GM19023 (cell line): ENCODE measurements at regions not wholly inside any gene's neighbourhood (a gene's known extent, or its start where the extent isn't known, plus 50 kb on each side); places are given as distances from the start of the nearest gene placed in this dataset.

Experiments used
- ATAC-seq: cut with Tn5 transposase; IDR thresholded peaks from one replicate; pipeline ENCODE4 v1.9.1; 2021; ENCODE audit warnings: mild to moderate bottlenecking, moderate library complexity; ENCODE audit not compliant: unreplicated experiment

GRCh38 chr21:22993822-22994574 is 1995.8 kb downstream of the NCAM2 start:
- no peak for ATAC-seq

DNA sequence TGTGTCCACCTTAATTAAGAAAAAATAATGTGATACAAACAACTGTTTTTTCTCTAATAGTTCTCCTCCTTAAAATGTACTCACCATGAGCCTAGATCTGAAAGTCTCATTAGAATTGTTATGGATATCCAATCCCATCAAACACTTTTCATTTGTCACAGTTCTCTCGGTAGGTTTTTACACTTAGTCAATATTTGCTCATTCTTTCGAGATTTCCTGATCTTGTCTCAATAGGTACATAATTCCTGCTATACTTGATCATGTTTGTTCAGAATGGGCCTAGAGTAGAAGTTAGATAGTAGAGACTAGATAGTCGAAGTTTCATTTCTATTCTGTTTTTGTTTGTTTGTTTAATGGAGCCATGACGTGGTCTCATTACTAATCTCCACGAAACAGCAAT is 2005.7 kb downstream of the NCAM2 start:
- ATAC-seq, result no peak

DNA sequence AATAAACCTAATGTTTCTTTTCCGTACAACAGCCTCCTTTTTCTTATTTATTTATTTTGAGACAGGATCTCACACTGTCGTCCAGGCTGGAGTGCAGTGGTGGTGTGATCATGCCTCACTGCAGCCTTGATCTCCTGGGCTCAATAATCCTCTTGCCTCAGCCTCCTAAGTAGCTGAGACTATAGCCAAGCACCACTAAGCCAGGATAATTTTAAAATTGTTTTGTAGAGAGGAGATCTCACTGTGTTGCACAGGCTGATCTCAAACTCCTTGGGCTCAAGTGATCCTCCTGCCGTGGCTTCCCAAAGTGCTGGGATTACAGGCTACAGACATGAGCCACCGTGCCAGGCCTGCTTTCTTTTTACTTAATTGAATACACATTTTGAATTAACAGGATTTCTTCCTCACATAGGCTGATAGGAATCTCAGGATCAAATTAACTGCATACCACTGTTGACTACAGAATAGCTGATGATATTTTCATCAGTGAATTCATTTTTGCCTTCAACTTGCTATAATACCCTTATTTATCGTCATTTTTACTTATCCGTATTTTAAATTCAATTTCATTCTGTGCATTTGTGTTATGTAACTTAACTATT is 2010.5 kb downstream of the NCAM2 start:
- no peak for ATAC-seq

DNA sequence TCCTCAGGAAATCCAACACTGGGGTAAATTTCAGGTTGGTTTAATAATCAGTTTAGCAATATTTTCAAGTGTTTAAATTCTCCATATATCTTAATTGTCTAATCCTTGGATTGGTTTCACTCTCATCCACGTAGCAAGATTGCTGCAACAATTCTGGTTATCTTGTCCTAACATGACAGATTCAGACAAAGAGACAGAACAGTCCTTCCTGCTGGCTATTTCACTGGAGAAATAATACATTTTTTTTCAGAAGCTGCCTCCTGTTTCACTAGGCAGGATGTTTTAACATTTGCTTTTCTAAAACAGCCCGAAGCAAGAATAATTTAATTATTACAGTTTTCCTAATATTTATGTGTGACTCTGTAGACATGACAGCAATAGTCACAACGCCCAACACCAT is 2011.2 kb downstream of the NCAM2 start:
- ATAC-seq, result no peak

- no peak for ATAC-seq
Observed at GRCh38 chr21:23014021-23014420, 2015.8 kb downstream of the NCAM2 start.

GRCh38 chr21:23016617-23017016 is 2018.4 kb downstream of the NCAM2 start:
- no peak for ATAC-seq

- ATAC-seq, result no peak
Observed at GRCh38 chr21:23017989-23018388, 2019.8 kb downstream of the NCAM2 start.

- no peak for ATAC-seq
Observed at GRCh38 chr21:23020969-23021368, 2022.8 kb downstream of the NCAM2 start.

GRCh38 chr21:23021481-23021880 is 2023.3 kb downstream of the NCAM2 start:
- ATAC-seq, result no peak

DNA sequence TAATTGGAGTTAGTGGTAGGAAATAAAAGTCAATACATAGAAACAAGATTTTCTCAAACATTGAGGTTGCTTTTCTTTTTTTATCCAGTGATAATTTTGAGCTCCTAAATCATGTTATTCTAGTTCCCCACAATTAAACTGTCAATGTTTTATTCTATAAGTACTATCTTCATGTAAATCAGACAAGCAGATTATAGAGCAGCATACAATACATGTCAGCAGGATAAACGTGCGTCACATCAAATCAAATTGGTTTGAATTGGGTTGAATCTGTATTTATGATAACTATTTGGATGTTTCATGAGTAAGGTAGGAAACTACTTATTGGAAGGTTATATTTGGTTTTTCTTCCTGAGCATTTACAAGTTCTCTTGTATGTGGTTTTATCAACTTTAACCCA is 2028.7 kb downstream of the NCAM2 start:
- ATAC-seq, result no peak

DNA sequence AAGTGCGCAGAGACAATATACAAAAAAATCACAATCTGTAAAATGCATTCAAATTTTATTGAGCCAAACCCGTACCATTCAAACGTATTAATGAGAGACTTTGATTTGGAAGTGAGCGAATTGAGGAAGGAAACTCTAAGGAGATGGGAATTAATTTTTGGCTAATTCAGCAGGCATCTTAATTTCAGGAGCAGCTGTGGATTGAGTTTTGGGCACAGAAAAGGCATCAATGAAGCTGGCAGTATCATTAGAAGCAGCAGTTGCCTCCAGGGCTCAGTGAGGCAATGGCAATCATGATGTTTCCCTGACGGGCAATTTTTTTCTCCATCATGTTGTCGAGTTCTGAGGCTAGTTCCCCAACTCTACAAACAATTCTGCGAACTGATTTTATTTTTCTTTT is 2041.6 kb downstream of the NCAM2 start:
- ATAC-seq, result no peak

DNA sequence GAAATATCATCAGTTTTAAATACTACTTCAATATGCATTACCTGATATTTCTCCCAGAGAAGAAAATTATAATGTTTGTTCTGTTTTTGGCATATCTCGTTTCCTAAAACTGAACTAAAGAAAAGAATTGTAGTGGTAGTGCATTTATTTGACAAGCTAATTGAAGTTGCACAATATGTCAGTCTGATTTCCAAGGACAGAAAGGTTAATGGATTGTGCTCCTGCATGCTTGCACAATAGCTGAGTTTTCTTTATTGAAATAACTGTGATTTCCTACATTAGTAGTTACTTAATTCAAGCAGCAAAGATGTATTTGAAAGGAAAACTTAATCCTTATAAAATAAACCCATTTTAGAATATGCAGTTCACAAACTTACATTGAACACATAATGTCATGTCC is 2047.7 kb downstream of the NCAM2 start:
- ATAC-seq, result no peak

GRCh38 chr21:23067672-23068071 is 2069.5 kb downstream of the NCAM2 start:
- ATAC-seq, result no peak

GRCh38 chr21:23083242-23083641 is 2085.0 kb downstream of the NCAM2 start:
- ATAC-seq, result no peak

DNA sequence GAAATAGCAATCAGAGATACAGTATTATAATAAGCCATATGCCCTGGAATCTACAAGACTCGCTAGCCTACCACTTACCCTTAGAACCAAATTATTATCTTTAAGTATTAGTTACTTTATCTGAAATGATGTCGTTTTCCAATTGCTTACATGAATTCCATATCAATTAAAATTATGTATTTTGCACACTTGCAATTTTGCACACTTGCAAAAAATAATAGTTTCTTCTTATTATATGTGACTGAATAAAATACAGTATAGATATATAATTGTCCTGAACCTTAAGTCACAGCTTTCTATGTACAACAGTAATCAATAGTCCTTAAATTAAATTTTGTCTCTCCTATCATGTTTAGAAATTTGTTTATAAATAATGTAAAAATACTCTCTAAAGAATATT is 2095.1 kb downstream of the NCAM2 start:
- no peak for ATAC-seq

- no peak for ATAC-seq
Observed at GRCh38 chr21:23099185-23099584, 2101.0 kb downstream of the NCAM2 start.

DNA sequence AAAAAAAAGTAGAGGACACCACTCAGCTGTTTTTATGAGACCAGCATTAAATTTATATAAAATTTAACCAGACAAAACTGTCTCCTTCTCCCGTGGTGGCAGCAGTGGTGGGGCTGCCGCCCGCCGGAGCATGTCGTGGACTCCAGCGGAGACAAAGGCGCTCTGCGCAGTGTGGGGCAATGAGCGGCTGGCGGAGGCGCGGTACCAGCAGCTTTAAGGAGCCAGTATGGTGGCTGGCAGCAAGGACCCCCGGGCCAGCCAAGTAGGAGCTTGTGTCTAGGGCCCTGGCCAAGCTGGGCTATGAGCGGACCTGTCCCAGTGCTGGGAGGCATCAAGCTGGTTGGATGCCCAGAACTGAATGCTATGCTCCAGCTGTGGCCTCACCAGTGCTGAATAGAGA is 2102.9 kb downstream of the NCAM2 start:
- ATAC-seq, result no peak

- no peak for ATAC-seq
Observed at GRCh38 chr21:23108533-23108932, 2110.3 kb downstream of the NCAM2 start.

DNA sequence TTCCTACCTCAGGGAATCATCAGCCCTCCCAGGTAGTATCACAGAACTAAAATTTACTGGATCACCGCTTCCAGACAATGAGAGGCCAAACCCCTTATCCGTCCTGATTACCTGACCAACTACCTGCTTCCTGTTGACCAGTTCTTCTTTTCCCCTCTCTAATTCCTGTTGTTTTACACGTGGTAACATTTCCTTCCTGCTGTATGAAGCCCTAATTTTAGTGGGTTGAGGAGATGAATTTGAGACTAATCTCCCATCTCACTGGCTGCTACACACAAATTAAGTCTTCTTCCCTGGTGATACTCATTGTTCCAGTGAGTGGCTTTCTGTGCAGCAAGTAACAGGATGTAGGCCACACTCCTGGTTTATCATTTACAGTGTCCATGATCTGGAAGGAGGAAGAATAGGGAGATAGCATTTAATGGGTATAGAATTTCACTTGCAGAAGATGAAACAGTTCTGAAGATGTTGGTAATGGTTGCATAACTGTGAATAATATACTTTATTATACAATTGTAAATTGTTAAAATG is 2112.9 kb downstream of the NCAM2 start:
- no peak for ATAC-seq

DNA sequence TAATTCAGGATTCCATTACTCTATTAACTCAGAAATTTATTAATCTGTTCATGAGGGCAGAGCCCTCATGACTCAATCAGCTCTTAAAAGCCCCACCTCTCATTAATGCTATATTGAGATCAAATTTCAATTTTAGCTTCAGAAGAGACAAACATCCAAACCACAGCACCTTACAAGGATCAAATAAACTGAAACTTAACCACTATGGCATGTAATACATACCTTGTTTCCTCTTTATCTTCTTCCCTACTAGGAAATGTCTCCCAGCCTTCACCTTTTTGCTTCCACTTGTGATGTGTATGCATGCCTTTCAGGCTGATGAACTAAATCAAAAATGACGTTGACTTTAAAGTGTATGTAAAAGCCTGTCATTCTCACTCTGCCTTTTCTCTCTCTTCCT is 2121.3 kb downstream of the NCAM2 start:
- ATAC-seq, result no peak

- ATAC-seq, result no peak
Observed at GRCh38 chr21:23127973-23128372, 2129.8 kb downstream of the NCAM2 start.

DNA sequence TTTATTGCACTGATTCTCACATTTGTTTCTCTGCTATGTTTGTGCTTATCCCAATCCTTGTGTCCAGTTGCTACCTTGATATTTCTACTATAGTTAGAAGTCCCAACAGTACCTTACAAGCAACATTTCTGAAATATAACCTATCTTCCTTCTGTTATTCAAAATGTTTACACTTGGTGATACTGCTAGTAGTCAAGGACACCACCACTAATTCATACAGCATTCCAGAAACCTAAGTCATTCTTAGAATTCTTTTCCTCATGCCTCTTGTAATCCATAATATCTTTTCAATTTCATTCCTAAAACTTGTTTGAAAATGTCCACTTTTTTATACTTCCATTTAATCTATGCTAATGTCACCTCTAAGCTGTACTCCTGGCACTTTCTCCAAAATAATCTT is 2132.1 kb downstream of the NCAM2 start:
- ATAC-seq, result no peak

GRCh38 chr21:23131177-23131576 is 2133.0 kb downstream of the NCAM2 start:
- ATAC-seq, result no peak
